GM21390 (cell line): ENCODE measurements at regions not wholly inside any gene's neighbourhood (a gene's known extent, or its start where the extent isn't known, plus 50 kb on each side); places are given as distances from the start of the nearest gene placed in this dataset.

Experiments used
- ATAC-seq: cut with Tn5 transposase; IDR thresholded peaks from one replicate; pipeline ENCODE4 v1.9.1; 2021; ENCODE audit not compliant: unreplicated experiment

GRCh38 chr7:136078630-136079029 is 101.5 kb upstream of the MTPN start:
- no peak for ATAC-seq

GRCh38 chr7:136076954-136077353 is 99.8 kb upstream of the MTPN start:
- ATAC-seq: no peak

GRCh38 chr7:136074843-136075242 is 97.7 kb upstream of the MTPN start:
- no peak for ATAC-seq

- no peak for ATAC-seq
Measured at GRCh38 chr7:136072447-136072846, 95.3 kb upstream of the MTPN start.

- no peak for ATAC-seq
Measured at GRCh38 chr7:136070736-136071505, 93.8 kb upstream of the MTPN start.

GRCh38 chr7:136069840-136070529 is 92.8 kb upstream of the MTPN start:
- no peak for ATAC-seq

GRCh38 chr7:136067277-136067676 is 90.1 kb upstream of the MTPN start:
- no peak for ATAC-seq

GRCh38 chr7:136066304-136067143 is 89.4 kb upstream of the MTPN start:
- no peak for ATAC-seq

GRCh38 chr7:136064627-136065237 is 87.6 kb upstream of the MTPN start:
- no peak for ATAC-seq

GRCh38 chr7:136064081-136064480 is 86.9 kb upstream of the MTPN start:
- no peak for ATAC-seq

GRCh38 chr7:136063326-136063666 is 86.1 kb upstream of the MTPN start:
- ATAC-seq: no peak

GRCh38 chr7:136062625-136063325 is 85.6 kb upstream of the MTPN start:
- no peak for ATAC-seq

- ATAC-seq: no peak
Measured at GRCh38 chr7:136061433-136061832, 84.3 kb upstream of the MTPN start.

GRCh38 chr7:136058546-136058945 is 81.4 kb upstream of the MTPN start:
- ATAC-seq: no peak

- ATAC-seq: no peak
Measured at GRCh38 chr7:136057509-136057908, 80.3 kb upstream of the MTPN start.

GRCh38 chr7:136056651-136057231 is 79.6 kb upstream of the MTPN start:
- no peak for ATAC-seq

GRCh38 chr7:136055266-136055665 is 78.1 kb upstream of the MTPN start:
- no peak for ATAC-seq

- ATAC-seq: no peak
Measured at GRCh38 chr7:136053689-136054485, 76.7 kb upstream of the MTPN start.

GRCh38 chr7:136051203-136051928 is 74.2 kb upstream of the MTPN start:
- no peak for ATAC-seq
